ENCODE measurements at regions not wholly inside any gene's neighbourhood (a gene's known extent, or its start where the extent isn't known, plus 50 kb on each side); places are given as distances from the start of the nearest gene placed in this dataset.

DNA sequence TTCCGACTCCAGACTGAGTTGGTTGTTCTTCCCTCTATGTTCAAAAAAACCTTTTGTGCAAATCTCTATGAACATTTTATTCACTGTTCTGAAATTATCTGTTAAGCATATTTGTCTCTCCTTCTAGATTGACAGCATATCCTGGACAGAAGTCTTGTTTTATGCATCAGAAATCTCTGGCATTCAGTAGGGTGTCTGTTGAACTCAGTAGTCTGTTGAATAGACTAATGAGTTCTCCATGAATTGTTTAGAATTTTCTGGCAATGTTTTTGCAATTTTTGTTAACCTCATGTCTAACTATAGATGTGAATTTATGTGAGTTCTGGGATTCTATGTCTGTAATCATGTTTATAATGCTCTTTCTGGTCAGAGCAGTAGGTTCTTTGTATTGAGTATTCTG is 222.5 kb upstream of the KCNMB2 start:
- no peaks in the 10 kb centered on the region for H3K79me2 ChIP-seq (ENCODE audit: control insufficient read depth, low read length)
- no peak for TF ChIP-seq EZH2phosphoT487 (IDR thresholded peaks at IDR 0.05; ENCODE audit: borderline replicate concordance, low read length)
- TF ChIP-seq, protein P1, sequence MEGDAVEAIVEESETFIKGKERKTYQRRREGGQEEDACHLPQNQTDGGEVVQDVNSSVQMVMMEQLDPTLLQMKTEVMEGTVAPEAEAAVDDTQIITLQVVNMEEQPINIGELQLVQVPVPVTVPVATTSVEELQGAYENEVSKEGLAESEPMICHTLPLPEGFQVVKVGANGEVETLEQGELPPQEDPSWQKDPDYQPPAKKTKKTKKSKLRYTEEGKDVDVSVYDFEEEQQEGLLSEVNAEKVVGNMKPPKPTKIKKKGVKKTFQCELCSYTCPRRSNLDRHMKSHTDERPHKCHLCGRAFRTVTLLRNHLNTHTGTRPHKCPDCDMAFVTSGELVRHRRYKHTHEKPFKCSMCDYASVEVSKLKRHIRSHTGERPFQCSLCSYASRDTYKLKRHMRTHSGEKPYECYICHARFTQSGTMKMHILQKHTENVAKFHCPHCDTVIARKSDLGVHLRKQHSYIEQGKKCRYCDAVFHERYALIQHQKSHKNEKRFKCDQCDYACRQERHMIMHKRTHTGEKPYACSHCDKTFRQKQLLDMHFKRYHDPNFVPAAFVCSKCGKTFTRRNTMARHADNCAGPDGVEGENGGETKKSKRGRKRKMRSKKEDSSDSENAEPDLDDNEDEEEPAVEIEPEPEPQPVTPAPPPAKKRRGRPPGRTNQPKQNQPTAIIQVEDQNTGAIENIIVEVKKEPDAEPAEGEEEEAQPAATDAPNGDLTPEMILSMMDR (IDR thresholded peaks at IDR 0.05; ENCODE audit: low read depth, low read length, poor library complexity, severe bottlenecking): no peak
- no peak overlapping the region for H3K4me2 ChIP-seq (ENCODE audit: low read length)
- no peak overlapping the region for H3K27ac ChIP-seq (ENCODE audit: low read depth, low read length)
- H3F3A ChIP-seq (ENCODE audit: control insufficient read depth, insufficient read depth): no peaks in the 10 kb centered on the region
- no peak overlapping the region for H3K4me3 ChIP-seq (ENCODE audit: low read length)
- no peaks in the 10 kb centered on the region for H3K9me3 ChIP-seq (ENCODE audit: control insufficient read depth, insufficient read depth, low read length)
- H3K4me1 ChIP-seq (ENCODE audit: control insufficient read depth, low read length): no peaks in the 10 kb centered on the region
- H3K36me3 ChIP-seq (ENCODE audit: control insufficient read depth, low read length): no peaks in the 10 kb centered on the region
- no peaks in the 10 kb centered on the region for H3K9me2 ChIP-seq (replicated peaks; ENCODE audit: control insufficient read depth, low read length)
- no peaks in the 10 kb centered on the region for H4K20me1 ChIP-seq (ENCODE audit: control insufficient read depth, insufficient read depth, low read depth, low read length)
- no peaks in the 10 kb centered on the region for H3K27me3 ChIP-seq (ENCODE audit: control insufficient read depth, low read length)

DNA sequence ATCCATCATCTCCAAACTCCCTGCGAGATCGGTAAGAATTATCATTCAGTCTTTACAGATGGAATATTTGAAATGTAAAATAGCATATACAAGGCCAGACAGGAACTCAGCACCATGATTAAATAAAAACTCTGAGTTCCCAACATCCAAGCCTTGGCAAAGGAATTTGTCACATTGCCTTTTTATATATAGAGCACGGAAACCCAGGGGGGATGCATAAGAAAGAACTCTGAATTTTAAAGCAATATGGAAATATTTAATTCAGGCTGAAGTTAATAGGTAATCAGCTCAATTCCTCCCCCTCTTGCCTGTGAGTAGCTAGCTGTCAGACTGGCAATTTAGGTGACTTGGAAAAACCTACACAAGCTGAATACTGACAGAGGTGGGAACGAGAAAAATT is 217.9 kb upstream of the KCNMB2 start:
- H3K27me3 ChIP-seq (ENCODE audit: control insufficient read depth, low read length): no peaks in the 10 kb centered on the region
- no peak overlapping the region for H3K27ac ChIP-seq (ENCODE audit: low read depth, low read length)
- no peaks in the 10 kb centered on the region for H3K9me3 ChIP-seq (ENCODE audit: control insufficient read depth, insufficient read depth, low read length)
- no peaks in the 10 kb centered on the region for H3K4me1 ChIP-seq (ENCODE audit: control insufficient read depth, low read length)
- H4K20me1 ChIP-seq (ENCODE audit: control insufficient read depth, insufficient read depth, low read depth, low read length): no peaks in the 10 kb centered on the region
- TF ChIP-seq, protein P1 (IDR thresholded peaks at IDR 0.05; ENCODE audit: low read depth, low read length, poor library complexity, severe bottlenecking): no peak
- TF ChIP-seq EZH2phosphoT487 (IDR thresholded peaks at IDR 0.05; ENCODE audit: borderline replicate concordance, low read length): no peak
- H3K36me3 ChIP-seq (ENCODE audit: control insufficient read depth, low read length): no peaks in the 10 kb centered on the region
- no peak overlapping the region for H3K4me3 ChIP-seq (ENCODE audit: low read length)
- no peak overlapping the region for H3K4me2 ChIP-seq (ENCODE audit: low read length)
- H3K79me2 ChIP-seq (ENCODE audit: control insufficient read depth, low read length): no peaks in the 10 kb centered on the region
- no peaks in the 10 kb centered on the region for H3K9me2 ChIP-seq (replicated peaks; ENCODE audit: control insufficient read depth, low read length)
- H3F3A ChIP-seq (ENCODE audit: control insufficient read depth, insufficient read depth): no peaks in the 10 kb centered on the region

DNA sequence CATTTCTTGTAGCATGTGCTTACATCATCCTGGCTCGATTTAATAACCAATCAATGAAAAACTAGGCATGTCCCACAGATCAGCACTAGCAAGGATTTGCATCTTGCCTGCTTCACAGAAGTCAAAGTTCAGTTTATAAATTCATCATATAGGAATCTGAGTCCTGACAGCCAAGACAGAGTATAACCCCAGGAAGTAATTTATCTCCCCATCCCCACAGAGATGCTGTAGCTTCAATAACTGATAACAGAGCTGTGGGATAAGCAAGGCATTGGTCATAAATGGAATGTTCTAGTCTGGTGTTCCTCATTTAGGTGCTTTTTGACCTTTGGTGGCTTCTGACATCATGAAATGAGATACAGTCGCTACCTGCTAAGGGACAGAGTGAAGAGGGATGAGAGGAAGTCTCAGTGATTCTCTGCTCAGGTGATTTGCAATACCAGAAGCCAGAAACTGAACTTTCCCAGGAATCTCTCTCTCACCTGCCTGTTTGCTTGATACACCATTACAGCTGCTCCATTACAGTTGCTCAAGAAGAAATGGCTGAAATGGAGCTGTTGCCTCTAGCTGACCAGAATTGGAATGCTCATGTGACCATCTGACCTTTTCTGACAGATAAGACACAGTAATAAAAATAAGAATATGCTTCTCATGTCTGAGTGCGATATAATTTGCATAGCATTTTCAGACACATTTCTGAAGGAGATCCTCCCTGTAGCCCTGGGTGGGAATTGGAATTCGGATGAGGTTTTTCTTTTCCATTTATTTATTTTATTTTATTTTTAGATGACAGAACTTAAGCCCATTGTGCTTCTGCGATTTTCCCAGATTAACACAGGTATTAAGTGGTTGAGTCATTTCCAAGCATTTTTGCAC is 217.1 kb upstream of the KCNMB2 start:
- TF ChIP-seq, protein P1 (IDR thresholded peaks at IDR 0.05; ENCODE audit: low read depth, low read length, poor library complexity, severe bottlenecking): no peak
- TF ChIP-seq EZH2phosphoT487 (IDR thresholded peaks at IDR 0.05; ENCODE audit: borderline replicate concordance, low read length): no peak
- Histone ChIP-seq H3K4me2 (ENCODE audit: low read length) (no peak overlapping the region), H3K27ac (ENCODE audit: low read depth, low read length) (no peak overlapping the region), H3K4me3 (ENCODE audit: low read length) (no peak overlapping the region), H3K9me2 (replicated peaks; ENCODE audit: control insufficient read depth, low read length) (no peaks in the 10 kb centered on the region), H3K79me2 (ENCODE audit: control insufficient read depth, low read length) (no peaks in the 10 kb centered on the region), H4K20me1 (ENCODE audit: control insufficient read depth, insufficient read depth, low read depth, low read length) (no peaks in the 10 kb centered on the region), H3K36me3 (ENCODE audit: control insufficient read depth, low read length) (no peaks in the 10 kb centered on the region), H3K27me3 (ENCODE audit: control insufficient read depth, low read length) (no peaks in the 10 kb centered on the region), H3F3A (ENCODE audit: control insufficient read depth, insufficient read depth) (no peaks in the 10 kb centered on the region), H3K4me1 (ENCODE audit: control insufficient read depth, low read length) (no peaks in the 10 kb centered on the region), H3K9me3 (ENCODE audit: control insufficient read depth, insufficient read depth, low read length) (no peaks in the 10 kb centered on the region)
